Duodenal mucosa (tissue), 2 donors: ENCODE measurements at regions not wholly inside any gene's neighbourhood (a gene's known extent, or its start where the extent isn't known, plus 50 kb on each side); places are given as distances from the start of the nearest gene placed in this dataset.

ENCODE experiments used
- H3K27ac ChIP-seq: one replicate; pipeline ENCODE4 v1.7.0; 2013; ENCODE audit warnings: low read depth, low read length
- H3K27me3 ChIP-seq, 2 donors: one replicate each; pipeline ENCODE4 v1.7.0; 2013; ENCODE audit warnings: low read length in 2 of 2, control low read depth in 1 of 2; ENCODE audit not compliant: insufficient read depth in 2 of 2, control insufficient read depth in 1 of 2
- H3K36me3 ChIP-seq, 2 donors: one replicate each; pipeline ENCODE4 v1.7.0; 2013; ENCODE audit warnings: low read length in 2 of 2, control low read depth in 1 of 2; ENCODE audit not compliant: insufficient read depth in 2 of 2, control insufficient read depth in 1 of 2
- H3K4me1 ChIP-seq, 2 donors: one replicate each; pipeline ENCODE4 v1.7.0; 2013; ENCODE audit warnings: low read length in 2 of 2, control low read depth in 1 of 2; ENCODE audit not compliant: insufficient read depth in 2 of 2, control insufficient read depth in 1 of 2
- H3K4me3 ChIP-seq, 2 donors: one replicate each; pipeline ENCODE4 v1.7.0; 2013; ENCODE audit warnings: low read length in 2 of 2, low read depth in 1 of 2
- H3K9ac ChIP-seq, 2 donors: one replicate each; pipeline ENCODE4 v1.7.0; 2013; ENCODE audit warnings: low read length in 2 of 2, low read depth in 1 of 2
- H3K9me3 ChIP-seq, 2 donors: one replicate each; pipeline ENCODE4 v1.7.0; 2013; ENCODE audit warnings: low read length in 2 of 2, control low read depth in 1 of 2; ENCODE audit not compliant: control insufficient read depth in 1 of 2

GRCh38 chr6:113495521-113495920, 361.6 kb upstream of the MARCKS start:
- H3K27ac ChIP-seq: no peak overlapping the region

DNA sequence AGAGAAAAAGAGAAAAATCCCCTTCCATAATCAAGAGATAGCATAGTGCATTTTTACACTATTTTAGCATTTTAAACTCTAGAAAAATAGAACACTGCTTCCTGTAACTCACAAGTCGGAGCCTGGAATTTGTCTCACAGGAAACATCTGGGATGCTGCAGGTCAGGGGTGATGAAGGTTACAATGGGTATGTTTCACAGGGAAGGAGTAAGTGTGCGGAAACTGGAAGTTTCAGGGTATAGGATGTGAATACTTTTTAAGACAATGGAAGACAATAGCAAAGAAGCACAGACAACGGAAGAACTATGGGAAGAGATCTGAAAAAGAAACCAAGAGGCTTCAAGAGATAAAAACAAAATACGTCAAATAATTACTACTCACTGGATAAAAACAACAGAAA, 361.0 kb upstream of the MARCKS start:
- no peaks in the 10 kb centered on the region for H3K27me3 ChIP-seq
- H3K9me3 ChIP-seq: no peaks in the 10 kb centered on the region
- no peak overlapping the region for H3K9ac ChIP-seq
- no peaks in the 10 kb centered on the region for H3K4me1 ChIP-seq
- no peak overlapping the region for H3K4me3 ChIP-seq
- no peak overlapping the region for H3K27ac ChIP-seq
- H3K36me3 ChIP-seq: no peaks in the 10 kb centered on the region

More at GRCh38 chr6:113495521-113495920, 361.6 kb upstream of the MARCKS start:
- no peak overlapping the region for H3K4me3 ChIP-seq
- no peaks in the 10 kb centered on the region for H3K27me3 ChIP-seq
- H3K36me3 ChIP-seq: no peaks in the 10 kb centered on the region
- H3K9ac ChIP-seq: no peak overlapping the region
- H3K9me3 ChIP-seq: no peaks in the 10 kb centered on the region
- H3K4me1 ChIP-seq: no peaks in the 10 kb centered on the region

GRCh38 chr6:113500221-113500620, 356.9 kb upstream of the MARCKS start:
- Histone ChIP-seq H3K9ac (no peak overlapping the region), H3K4me3 (no peak overlapping the region), H3K27me3 (no peaks in the 10 kb centered on the region), H3K4me1 (no peaks in the 10 kb centered on the region), H3K36me3 (no peaks in the 10 kb centered on the region), H3K27ac (no peak overlapping the region), H3K9me3 (no peaks in the 10 kb centered on the region)

DNA sequence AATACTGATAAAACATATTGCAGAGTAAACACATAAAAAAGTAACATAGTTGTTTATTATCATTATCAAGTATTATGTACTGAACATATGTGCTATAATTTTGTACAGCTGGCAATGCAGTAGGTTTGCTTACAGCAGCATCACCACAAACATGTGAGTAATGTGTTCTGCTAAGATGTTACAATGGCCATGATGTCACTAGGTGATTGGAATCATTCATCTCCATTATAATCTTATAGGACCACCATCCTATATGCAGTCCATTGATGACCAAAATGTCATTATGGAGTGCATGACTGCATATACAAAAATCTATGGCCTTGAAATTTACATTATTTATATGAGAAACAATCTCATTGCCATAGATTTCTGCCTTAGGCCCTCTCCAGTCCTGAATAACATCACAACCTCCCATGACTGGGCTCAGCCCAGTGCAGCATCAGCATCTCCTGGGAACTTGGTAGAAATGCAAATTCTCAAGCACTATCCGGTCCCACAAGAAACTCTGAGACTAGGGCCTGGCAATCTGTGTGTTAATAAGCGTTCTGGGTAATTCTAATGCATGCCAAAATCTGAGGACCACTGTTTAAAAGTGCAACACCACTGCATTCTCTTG, 352.0 kb upstream of the MARCKS start:
- no peak overlapping the region for H3K4me3 ChIP-seq
- H3K36me3 ChIP-seq: no peaks in the 10 kb centered on the region
- H3K4me1 ChIP-seq: no peaks in the 10 kb centered on the region
- no peaks in the 10 kb centered on the region for H3K27me3 ChIP-seq
- no peak overlapping the region for H3K27ac ChIP-seq
- H3K9ac ChIP-seq: no peak overlapping the region
- H3K9me3 ChIP-seq: no peaks in the 10 kb centered on the region

- H3K4me3 ChIP-seq: no peak overlapping the region
- H3K27ac ChIP-seq: no peak overlapping the region
- H3K27me3 ChIP-seq: no peaks in the 10 kb centered on the region
- no peaks in the 10 kb centered on the region for H3K9me3 ChIP-seq
- H3K9ac ChIP-seq: no peak overlapping the region
- H3K4me1 ChIP-seq: no peaks in the 10 kb centered on the region
- no peaks in the 10 kb centered on the region for H3K36me3 ChIP-seq
Observed at GRCh38 chr6:113508249-113508648, 348.9 kb upstream of the MARCKS start.

DNA sequence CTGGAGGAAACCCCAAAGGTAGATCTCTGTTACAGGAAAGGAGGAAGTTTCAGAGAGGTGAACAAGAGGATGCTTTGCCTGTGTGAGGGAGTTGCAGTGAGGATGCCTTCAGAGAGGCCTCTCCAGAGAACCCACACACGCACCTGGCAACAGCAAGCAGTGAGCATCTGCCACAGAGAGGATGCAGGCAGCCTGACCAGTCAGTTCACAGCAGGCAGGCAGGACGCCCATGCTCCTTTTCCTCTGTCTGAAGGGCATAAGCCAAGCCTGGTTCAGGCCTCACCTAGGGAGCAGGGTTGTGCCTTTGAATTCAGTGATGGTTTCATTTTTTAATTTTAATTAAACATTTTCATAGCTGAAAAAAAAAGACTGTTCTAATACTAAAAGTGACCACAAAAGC, 346.0 kb upstream of the MARCKS start:
- no peaks in the 10 kb centered on the region for H3K4me1 ChIP-seq
- no peaks in the 10 kb centered on the region for H3K9me3 ChIP-seq
- no peak overlapping the region for H3K27ac ChIP-seq
- H3K9ac ChIP-seq: no peak overlapping the region
- no peak overlapping the region for H3K4me3 ChIP-seq
- no peaks in the 10 kb centered on the region for H3K27me3 ChIP-seq
- H3K36me3 ChIP-seq: no peaks in the 10 kb centered on the region

- Histone ChIP-seq H3K27me3 (no peaks in the 10 kb centered on the region), H3K36me3 (no peaks in the 10 kb centered on the region), H3K4me1 (no peaks in the 10 kb centered on the region), H3K9me3 (no peaks in the 10 kb centered on the region), H3K4me3 (no peak overlapping the region), H3K27ac (no peak overlapping the region), H3K9ac (no peak overlapping the region)
Observed at GRCh38 chr6:113512576-113512975, 344.6 kb upstream of the MARCKS start.

- Histone ChIP-seq H3K27ac (no peak overlapping the region), H3K9me3 (no peaks in the 10 kb centered on the region), H3K27me3 (no peaks in the 10 kb centered on the region), H3K4me1 (no peaks in the 10 kb centered on the region), H3K36me3 (no peaks in the 10 kb centered on the region), H3K9ac (no peak overlapping the region), H3K4me3 (no peak overlapping the region)
Observed at GRCh38 chr6:113513086-113513485, 344.1 kb upstream of the MARCKS start.

DNA sequence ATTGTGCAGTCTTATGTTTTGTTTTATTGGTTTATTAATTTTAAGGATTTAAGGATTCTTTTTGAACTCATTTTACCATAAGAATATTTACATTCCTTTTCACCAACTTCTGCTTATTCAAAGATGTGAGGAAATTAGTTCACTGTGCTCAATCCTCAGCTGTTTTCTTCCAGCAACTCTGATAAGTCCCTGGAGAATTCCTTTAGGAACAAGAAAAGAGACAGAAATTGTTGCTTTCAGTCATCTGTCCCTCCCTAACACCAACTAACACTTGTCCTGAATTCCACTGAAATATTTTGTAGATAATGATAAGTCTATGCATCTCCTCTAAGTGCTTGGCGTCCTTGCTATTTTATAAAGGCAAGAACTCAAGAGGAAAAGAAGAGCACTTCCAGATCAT, 334.8 kb upstream of the MARCKS start:
- Histone ChIP-seq H3K9me3 (no peaks in the 10 kb centered on the region), H3K27me3 (no peaks in the 10 kb centered on the region), H3K36me3 (no peaks in the 10 kb centered on the region), H3K4me3 (no peak overlapping the region), H3K4me1 (no peaks in the 10 kb centered on the region), H3K9ac (no peak overlapping the region), H3K27ac (no peak overlapping the region)

GRCh38 chr6:113524826-113525225, 332.3 kb upstream of the MARCKS start:
- H3K4me3 ChIP-seq: no peak overlapping the region
- no peaks in the 10 kb centered on the region for H3K36me3 ChIP-seq
- no peak overlapping the region for H3K9ac ChIP-seq
- H3K27ac ChIP-seq: no peak overlapping the region
- no peaks in the 10 kb centered on the region for H3K9me3 ChIP-seq
- no peaks in the 10 kb centered on the region for H3K4me1 ChIP-seq
- no peaks in the 10 kb centered on the region for H3K27me3 ChIP-seq

DNA sequence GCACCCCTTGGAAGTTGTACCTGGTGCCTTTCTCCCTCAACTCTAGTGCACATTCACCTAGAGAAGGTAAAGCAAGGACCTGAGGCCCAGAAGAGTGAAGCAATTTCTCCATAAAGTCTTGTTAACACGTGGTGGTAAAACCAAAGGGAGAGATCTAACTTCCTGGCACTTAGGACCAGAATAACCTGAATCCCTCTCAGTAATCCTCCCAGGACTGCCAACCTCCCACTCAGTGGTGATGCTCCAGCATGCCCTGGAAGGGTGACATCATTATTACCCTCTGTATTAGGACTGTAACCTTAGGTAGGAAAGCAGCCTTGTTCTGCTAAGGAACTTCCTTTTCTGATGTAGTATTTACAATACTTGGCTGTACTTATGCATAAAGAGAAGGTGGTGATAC, 330.6 kb upstream of the MARCKS start:
- H3K4me3 ChIP-seq: no peak overlapping the region
- no peak overlapping the region for H3K9ac ChIP-seq
- H3K9me3 ChIP-seq: no peaks in the 10 kb centered on the region
- no peak overlapping the region for H3K27ac ChIP-seq
- H3K36me3 ChIP-seq: no peaks in the 10 kb centered on the region
- no peaks in the 10 kb centered on the region for H3K27me3 ChIP-seq
- no peaks in the 10 kb centered on the region for H3K4me1 ChIP-seq
